ENCODE measurements at regions not wholly inside any gene's neighbourhood (a gene's known extent, or its start where the extent isn't known, plus 50 kb on each side); places are given as distances from the start of the nearest gene placed in this dataset.

DNA sequence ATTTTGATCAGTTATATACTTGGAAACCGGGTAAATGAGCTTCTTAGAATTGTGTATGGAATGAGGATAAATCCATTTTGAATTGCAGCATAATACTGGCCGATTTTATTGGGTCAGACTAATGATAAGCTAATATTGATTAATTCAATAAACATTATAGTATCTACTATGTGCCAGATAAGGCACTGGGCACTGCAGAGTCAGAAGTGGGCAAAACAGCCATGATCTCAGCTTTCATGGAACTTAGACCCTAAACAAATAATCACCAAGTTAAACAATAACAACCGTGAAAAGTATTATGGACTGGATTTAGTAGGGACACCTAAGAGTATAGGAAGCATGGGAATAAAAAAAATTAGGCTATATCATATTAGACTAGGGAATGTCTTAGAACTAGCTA is 297.0 kb upstream of the PKDCC start:
- in situ Hi-C loops (cut with MboI; ENCODE audit: low sequenced_read_pairs, unreplicated experiment), result no loop called here
- no peak for DNase-seq (ENCODE audit: low spot score)
- TF ChIP-seq, protein P1, sequence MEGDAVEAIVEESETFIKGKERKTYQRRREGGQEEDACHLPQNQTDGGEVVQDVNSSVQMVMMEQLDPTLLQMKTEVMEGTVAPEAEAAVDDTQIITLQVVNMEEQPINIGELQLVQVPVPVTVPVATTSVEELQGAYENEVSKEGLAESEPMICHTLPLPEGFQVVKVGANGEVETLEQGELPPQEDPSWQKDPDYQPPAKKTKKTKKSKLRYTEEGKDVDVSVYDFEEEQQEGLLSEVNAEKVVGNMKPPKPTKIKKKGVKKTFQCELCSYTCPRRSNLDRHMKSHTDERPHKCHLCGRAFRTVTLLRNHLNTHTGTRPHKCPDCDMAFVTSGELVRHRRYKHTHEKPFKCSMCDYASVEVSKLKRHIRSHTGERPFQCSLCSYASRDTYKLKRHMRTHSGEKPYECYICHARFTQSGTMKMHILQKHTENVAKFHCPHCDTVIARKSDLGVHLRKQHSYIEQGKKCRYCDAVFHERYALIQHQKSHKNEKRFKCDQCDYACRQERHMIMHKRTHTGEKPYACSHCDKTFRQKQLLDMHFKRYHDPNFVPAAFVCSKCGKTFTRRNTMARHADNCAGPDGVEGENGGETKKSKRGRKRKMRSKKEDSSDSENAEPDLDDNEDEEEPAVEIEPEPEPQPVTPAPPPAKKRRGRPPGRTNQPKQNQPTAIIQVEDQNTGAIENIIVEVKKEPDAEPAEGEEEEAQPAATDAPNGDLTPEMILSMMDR (IDR thresholded peaks at IDR 0.05; ENCODE audit: borderline replicate concordance, control extremely low read depth, extremely low read depth, insufficient read depth, missing control alignments), result no peak

DNA sequence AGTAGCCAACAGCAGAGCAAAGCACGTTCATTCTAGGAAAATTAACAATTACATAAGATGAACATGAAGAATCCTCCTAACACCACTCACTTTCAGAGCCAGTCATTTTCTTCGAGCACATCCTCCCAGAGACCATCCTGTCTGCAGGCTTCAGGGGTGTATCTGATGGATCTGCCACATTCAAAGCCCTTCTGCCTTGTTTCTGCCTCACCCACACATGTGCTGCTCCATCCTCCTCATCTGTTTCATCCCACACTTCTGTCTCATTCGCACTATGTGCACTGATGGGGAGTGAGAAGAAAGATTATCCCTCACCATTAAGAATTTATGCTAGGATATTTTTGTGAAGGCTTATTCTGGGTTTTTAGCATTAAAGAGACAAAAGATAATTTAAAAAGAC is 287.9 kb upstream of the PKDCC start:
- in situ Hi-C loops (cut with MboI; ENCODE audit: low sequenced_read_pairs, unreplicated experiment), result no loop called here
- TF ChIP-seq, protein P1 (IDR thresholded peaks at IDR 0.05; ENCODE audit: borderline replicate concordance, control extremely low read depth, extremely low read depth, insufficient read depth, missing control alignments), result no peak
- DNase-seq (ENCODE audit: low spot score), result no peak

DNA sequence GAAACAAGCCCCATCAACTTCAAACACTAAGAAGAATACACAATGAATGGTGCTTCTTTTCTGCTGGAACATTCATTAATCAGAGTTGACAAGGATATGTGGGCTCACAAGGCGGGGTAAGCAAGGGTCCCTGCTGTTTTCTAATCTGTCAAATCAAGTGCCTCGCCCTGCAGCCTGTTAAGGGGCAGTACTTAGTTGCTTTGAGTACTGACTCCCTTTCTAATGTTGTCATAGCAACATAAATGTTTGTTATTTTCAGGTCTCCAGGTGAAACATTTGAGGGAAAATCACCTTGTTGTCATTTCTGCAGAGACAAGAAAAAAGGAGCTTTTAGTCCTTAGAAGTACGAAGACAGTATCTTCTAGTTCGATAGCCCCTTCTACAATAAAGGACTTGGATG is 284.7 kb upstream of the PKDCC start:
- no peak for DNase-seq (ENCODE audit: low spot score)
- TF ChIP-seq, protein P1 (IDR thresholded peaks at IDR 0.05; ENCODE audit: borderline replicate concordance, control extremely low read depth, extremely low read depth, insufficient read depth, missing control alignments), result no peak
- in situ Hi-C loops (cut with MboI; ENCODE audit: low sequenced_read_pairs, unreplicated experiment), result no loop called here

DNA sequence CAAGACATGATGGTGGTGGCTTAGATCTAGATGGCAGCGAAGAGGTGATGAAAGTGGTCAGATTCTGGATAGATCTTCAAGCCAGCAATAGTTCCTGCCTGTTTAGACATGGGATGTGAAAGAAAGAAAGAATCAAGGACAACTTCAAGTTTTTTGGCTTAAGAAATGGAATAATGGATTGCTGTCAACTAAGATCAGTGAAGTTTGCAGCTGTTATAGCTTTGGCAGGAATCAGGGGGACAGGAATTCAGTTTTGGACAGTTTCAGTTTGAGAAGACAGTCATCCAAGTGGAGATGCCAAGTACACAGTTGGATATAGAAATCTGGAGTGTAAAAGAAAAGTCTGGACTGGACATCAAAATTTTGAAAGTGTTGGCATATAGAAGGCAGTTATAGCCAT is 283.7 kb upstream of the PKDCC start:
- no peak for DNase-seq (ENCODE audit: low spot score)
- TF ChIP-seq, protein P1 (IDR thresholded peaks at IDR 0.05; ENCODE audit: borderline replicate concordance, control extremely low read depth, extremely low read depth, insufficient read depth, missing control alignments), result no peak
- in situ Hi-C loops (cut with MboI; ENCODE audit: low sequenced_read_pairs, unreplicated experiment), result no loop called here

DNA sequence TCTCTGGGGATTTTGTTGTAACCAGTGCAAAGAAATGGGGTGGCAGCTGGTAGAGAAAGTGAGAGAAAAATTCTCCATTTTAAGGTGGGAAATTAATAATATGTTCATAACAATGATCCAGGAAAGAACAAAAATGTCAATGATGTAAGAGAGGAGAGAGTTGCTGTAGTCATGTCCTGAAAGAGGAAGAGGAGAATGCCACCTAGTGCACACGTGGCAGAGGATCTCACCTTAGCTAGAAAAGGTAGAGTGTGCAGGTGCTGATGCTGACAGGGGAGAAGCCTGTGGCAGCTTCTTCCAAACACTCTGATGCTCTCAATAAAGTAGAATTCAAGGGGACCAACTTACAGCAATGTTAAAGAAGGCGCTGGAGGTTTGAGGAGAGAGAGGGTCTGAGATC is 282.9 kb upstream of the PKDCC start:
- DNase-seq (ENCODE audit: low spot score), result no peak
- TF ChIP-seq, protein P1 (IDR thresholded peaks at IDR 0.05; ENCODE audit: borderline replicate concordance, control extremely low read depth, extremely low read depth, insufficient read depth, missing control alignments), result no peak
- in situ Hi-C loops (cut with MboI; ENCODE audit: low sequenced_read_pairs, unreplicated experiment), result no loop called here

DNA sequence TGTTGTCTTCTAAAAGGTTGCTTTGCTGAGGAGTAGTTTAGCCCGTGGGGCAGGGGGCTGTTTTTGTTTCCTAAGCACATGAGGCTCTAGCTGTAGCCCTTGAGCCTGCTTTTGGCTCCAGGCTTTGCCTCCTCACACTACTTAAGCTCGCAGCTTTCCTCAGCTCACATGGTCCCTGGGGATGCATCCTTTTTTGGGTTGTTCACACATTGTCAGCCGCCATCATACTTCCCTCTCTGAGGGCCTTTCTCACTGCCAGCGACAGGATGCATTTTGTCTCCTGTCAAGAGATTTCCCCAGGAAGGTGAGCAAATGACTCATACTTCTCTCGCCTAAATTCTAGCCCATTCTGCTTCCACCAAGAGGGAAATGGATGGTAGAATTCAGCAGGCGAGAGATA is 279.5 kb upstream of the PKDCC start:
- TF ChIP-seq, protein P1 (IDR thresholded peaks at IDR 0.05; ENCODE audit: borderline replicate concordance, control extremely low read depth, extremely low read depth, insufficient read depth, missing control alignments), result no peak
- DNase-seq (ENCODE audit: low spot score), result no peak
- in situ Hi-C loops (cut with MboI; ENCODE audit: low sequenced_read_pairs, unreplicated experiment), result no loop called here

- in situ Hi-C loops (cut with MboI; ENCODE audit: low sequenced_read_pairs, unreplicated experiment), result no loop called here
- TF ChIP-seq, protein P1 (IDR thresholded peaks at IDR 0.05; ENCODE audit: borderline replicate concordance, control extremely low read depth, extremely low read depth, insufficient read depth, missing control alignments), result no peak
- DNase-seq (ENCODE audit: low spot score), result no peak
Measured at GRCh38 chr2:41771710-41772109, 276.1 kb upstream of the PKDCC start.

Measured in GM13976 (cell line).